ENCODE measurements at regions not wholly inside any gene's neighbourhood (a gene's known extent, or its start where the extent isn't known, plus 50 kb on each side); places are given as distances from the start of the nearest gene placed in this dataset.

GRCh38 chr5:118692811-118693342, 295.5 kb downstream of the DTWD2 start:
- no peak overlapping the region for H3K4me3 ChIP-seq (ENCODE audit: low read depth, low read length)

- no peak overlapping the region for H3K4me3 ChIP-seq (ENCODE audit: low read depth, low read length)
Observed at GRCh38 chr5:118687661-118688621, 300.4 kb downstream of the DTWD2 start.

- H3K4me3 ChIP-seq (ENCODE audit: low read depth, low read length), result no peak overlapping the region
Observed at GRCh38 chr5:118687100-118687499, 301.2 kb downstream of the DTWD2 start.

- H3K4me3 ChIP-seq (ENCODE audit: low read depth, low read length), result no peak overlapping the region
Observed at GRCh38 chr5:118681655-118682054, 306.7 kb downstream of the DTWD2 start.

GRCh38 chr5:118679264-118679940, 308.9 kb downstream of the DTWD2 start:
- no peak overlapping the region for H3K4me3 ChIP-seq (ENCODE audit: low read depth, low read length)

GRCh38 chr5:118678746-118679145, 309.6 kb downstream of the DTWD2 start:
- H3K4me3 ChIP-seq (ENCODE audit: low read depth, low read length), result no peak overlapping the region

- no peak overlapping the region for H3K4me3 ChIP-seq (ENCODE audit: low read depth, low read length)
Observed at GRCh38 chr5:118675247-118675646, 313.1 kb downstream of the DTWD2 start.

GRCh38 chr5:118657576-118657975, 330.8 kb downstream of the DTWD2 start:
- H3K4me3 ChIP-seq (ENCODE audit: low read depth, low read length), result no peak overlapping the region

- no peak overlapping the region for H3K4me3 ChIP-seq (ENCODE audit: low read depth, low read length)
Observed at GRCh38 chr5:118653872-118654271, 334.5 kb downstream of the DTWD2 start.

GRCh38 chr5:118653183-118653582, 335.2 kb downstream of the DTWD2 start:
- no peak overlapping the region for H3K4me3 ChIP-seq (ENCODE audit: low read depth, low read length)

- no peak overlapping the region for H3K4me3 ChIP-seq (ENCODE audit: low read depth, low read length)
Observed at GRCh38 chr5:118651002-118651401, 337.3 kb downstream of the DTWD2 start.

GRCh38 chr5:118647587-118647986, 340.8 kb downstream of the DTWD2 start:
- H3K4me3 ChIP-seq (ENCODE audit: low read depth, low read length), result no peak overlapping the region

GRCh38 chr5:118646917-118647316, 341.4 kb downstream of the DTWD2 start:
- no peak overlapping the region for H3K4me3 ChIP-seq (ENCODE audit: low read depth, low read length)

- no peak overlapping the region for H3K4me3 ChIP-seq (ENCODE audit: low read depth, low read length)
Observed at GRCh38 chr5:118637947-118638670, 350.2 kb downstream of the DTWD2 start.

- no peak overlapping the region for H3K4me3 ChIP-seq (ENCODE audit: low read depth, low read length)
Observed at GRCh38 chr5:118628660-118629354, 359.5 kb downstream of the DTWD2 start.

- H3K4me3 ChIP-seq (ENCODE audit: low read depth, low read length), result no peak overlapping the region
Observed at GRCh38 chr5:118620233-118620632, 368.1 kb downstream of the DTWD2 start.

- no peak overlapping the region for H3K4me3 ChIP-seq (ENCODE audit: low read depth, low read length)
Observed at GRCh38 chr5:118619823-118620222, 368.5 kb downstream of the DTWD2 start.

- H3K4me3 ChIP-seq (ENCODE audit: low read depth, low read length), result no peak overlapping the region
Observed at GRCh38 chr5:118616281-118616680, 372.1 kb downstream of the DTWD2 start.

GRCh38 chr5:118614731-118615456, 373.5 kb downstream of the DTWD2 start:
- H3K4me3 ChIP-seq (ENCODE audit: low read depth, low read length), result no peak overlapping the region
